ENCODE measurements at regions not wholly inside any gene's neighbourhood (a gene's known extent, or its start where the extent isn't known, plus 50 kb on each side); places are given as distances from the start of the nearest gene placed in this dataset.

DNA sequence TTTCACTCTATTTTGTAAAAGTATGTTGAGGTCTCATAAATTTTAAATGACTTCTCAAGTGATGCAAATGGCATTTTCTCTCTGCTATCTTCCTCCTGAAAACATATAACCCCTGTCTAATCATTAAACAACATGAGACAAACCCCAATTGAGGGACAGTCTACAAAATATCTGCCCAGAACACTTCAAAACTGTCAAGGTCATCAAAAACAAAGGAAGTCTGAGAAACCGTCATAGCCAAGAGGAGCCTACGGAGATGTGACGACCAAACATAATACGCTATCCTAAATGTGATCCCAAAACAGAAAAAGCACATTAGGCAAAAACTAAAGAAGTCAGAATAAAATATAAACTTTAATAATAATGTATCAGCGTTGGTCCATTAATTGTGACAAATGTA is 282.3 kb upstream of the SEMA3C start:
- H3K4me3 Mint-ChIP-seq = no peak overlapping the region

DNA sequence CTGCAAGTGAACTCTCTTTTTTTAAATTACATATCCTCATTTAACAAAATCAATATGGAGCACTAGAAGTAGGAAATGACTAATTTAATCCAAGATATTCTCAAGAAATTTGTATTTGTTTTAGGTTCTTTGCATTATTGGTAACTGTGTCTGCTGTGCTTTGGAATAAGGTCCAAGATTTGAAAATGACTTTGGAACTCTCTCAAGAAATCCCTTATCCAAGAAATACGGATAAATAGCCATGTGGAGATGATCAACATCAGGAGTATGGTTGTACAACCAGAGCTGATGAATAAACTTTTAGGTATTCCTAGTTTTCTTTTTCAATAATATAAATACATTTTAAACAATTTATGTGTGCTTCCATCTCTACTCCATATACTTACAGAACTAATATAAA is 279.9 kb upstream of the SEMA3C start:
- H3K36me3 Mint-ChIP-seq = no peaks in the 10 kb centered on the region
- no peak overlapping the region for H3K4me3 Mint-ChIP-seq
- no peaks in the 10 kb centered on the region for H3K27me3 Mint-ChIP-seq
- DNase-seq (ENCODE audit: extremely low spot score, unreplicated experiment) = no peak
- H3K9me3 Mint-ChIP-seq = no peaks in the 10 kb centered on the region
- H3K27ac Mint-ChIP-seq = no peak overlapping the region
- no peaks in the 10 kb centered on the region for H3K4me1 Mint-ChIP-seq (ENCODE audit: unreplicated experiment)
- TF ChIP-seq, protein P1, sequence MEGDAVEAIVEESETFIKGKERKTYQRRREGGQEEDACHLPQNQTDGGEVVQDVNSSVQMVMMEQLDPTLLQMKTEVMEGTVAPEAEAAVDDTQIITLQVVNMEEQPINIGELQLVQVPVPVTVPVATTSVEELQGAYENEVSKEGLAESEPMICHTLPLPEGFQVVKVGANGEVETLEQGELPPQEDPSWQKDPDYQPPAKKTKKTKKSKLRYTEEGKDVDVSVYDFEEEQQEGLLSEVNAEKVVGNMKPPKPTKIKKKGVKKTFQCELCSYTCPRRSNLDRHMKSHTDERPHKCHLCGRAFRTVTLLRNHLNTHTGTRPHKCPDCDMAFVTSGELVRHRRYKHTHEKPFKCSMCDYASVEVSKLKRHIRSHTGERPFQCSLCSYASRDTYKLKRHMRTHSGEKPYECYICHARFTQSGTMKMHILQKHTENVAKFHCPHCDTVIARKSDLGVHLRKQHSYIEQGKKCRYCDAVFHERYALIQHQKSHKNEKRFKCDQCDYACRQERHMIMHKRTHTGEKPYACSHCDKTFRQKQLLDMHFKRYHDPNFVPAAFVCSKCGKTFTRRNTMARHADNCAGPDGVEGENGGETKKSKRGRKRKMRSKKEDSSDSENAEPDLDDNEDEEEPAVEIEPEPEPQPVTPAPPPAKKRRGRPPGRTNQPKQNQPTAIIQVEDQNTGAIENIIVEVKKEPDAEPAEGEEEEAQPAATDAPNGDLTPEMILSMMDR (conservative IDR thresholded peaks at IDR 0.05) = no peak

More for the DNA sequence above, 282.3 kb upstream of the SEMA3C start:
- DNase-seq (ENCODE audit: extremely low spot score, unreplicated experiment) = no peak
- no peaks in the 10 kb centered on the region for H3K36me3 Mint-ChIP-seq
- no peaks in the 10 kb centered on the region for H3K4me1 Mint-ChIP-seq (ENCODE audit: unreplicated experiment)
- peaks cover 4% of the 10 kb centered on the region for H3K9me3 Mint-ChIP-seq
- no peaks in the 10 kb centered on the region for H3K27me3 Mint-ChIP-seq
- no peak overlapping the region for H3K27ac Mint-ChIP-seq
- TF ChIP-seq, protein P1 (conservative IDR thresholded peaks at IDR 0.05) = no peak

DNA sequence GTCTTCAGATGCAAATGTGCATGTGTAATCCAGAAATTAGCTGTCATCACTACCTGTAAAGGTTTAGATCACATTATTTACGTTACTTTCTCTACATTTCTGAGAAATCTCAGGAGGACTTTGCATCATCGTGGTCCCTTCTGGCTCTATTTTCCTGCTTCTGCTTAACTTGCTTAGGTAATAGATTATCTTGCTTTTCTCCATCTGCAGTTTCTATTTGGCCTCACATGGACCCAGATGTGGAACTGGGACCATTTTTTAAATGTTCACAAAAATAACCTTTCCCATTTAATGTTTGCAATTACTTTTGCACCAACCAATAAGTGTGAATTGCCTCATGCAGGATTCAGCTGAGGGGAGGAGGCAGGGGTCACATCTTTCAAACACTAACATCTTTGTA is 278.4 kb upstream of the SEMA3C start:
- H3K4me3 Mint-ChIP-seq = no peak overlapping the region
- no peak overlapping the region for H3K27ac Mint-ChIP-seq
- no peaks in the 10 kb centered on the region for H3K9me3 Mint-ChIP-seq
- H3K27me3 Mint-ChIP-seq = no peaks in the 10 kb centered on the region
- no peaks in the 10 kb centered on the region for H3K4me1 Mint-ChIP-seq (ENCODE audit: unreplicated experiment)
- no peak for DNase-seq (ENCODE audit: extremely low spot score, unreplicated experiment)
- TF ChIP-seq, protein P1 (conservative IDR thresholded peaks at IDR 0.05) = no peak
- H3K36me3 Mint-ChIP-seq = no peaks in the 10 kb centered on the region

DNA sequence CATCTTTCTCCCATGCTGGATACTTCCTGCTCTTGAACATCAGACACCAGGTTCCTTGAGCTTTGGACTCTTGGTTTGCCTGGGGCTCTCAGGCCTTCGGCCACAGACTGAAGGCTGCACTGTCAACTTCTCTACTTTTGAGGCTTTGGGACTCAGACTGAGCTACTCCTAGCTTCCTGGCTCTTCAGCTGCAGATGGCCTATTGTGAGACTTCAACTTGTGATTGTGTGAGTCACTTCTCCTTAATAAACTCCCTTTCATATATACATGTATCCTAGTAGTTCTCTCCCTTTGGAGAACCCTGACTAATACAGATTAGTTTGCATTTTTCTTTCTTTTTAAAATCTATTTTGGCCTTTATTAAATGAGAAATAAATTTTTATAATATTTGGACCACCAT is 276.2 kb upstream of the SEMA3C start:
- Mint-ChIP-seq H3K36me3 (no peaks in the 10 kb centered on the region), H3K9me3 (peaks cover 5% of the 10 kb centered on the region), H3K27ac (no peak overlapping the region), H3K4me3 (no peak overlapping the region), H3K27me3 (no peaks in the 10 kb centered on the region), H3K4me1 (ENCODE audit: unreplicated experiment) (no peaks in the 10 kb centered on the region)
- TF ChIP-seq, protein P1 (conservative IDR thresholded peaks at IDR 0.05) = no peak
- DNase-seq (ENCODE audit: extremely low spot score, unreplicated experiment) = no peak

DNA sequence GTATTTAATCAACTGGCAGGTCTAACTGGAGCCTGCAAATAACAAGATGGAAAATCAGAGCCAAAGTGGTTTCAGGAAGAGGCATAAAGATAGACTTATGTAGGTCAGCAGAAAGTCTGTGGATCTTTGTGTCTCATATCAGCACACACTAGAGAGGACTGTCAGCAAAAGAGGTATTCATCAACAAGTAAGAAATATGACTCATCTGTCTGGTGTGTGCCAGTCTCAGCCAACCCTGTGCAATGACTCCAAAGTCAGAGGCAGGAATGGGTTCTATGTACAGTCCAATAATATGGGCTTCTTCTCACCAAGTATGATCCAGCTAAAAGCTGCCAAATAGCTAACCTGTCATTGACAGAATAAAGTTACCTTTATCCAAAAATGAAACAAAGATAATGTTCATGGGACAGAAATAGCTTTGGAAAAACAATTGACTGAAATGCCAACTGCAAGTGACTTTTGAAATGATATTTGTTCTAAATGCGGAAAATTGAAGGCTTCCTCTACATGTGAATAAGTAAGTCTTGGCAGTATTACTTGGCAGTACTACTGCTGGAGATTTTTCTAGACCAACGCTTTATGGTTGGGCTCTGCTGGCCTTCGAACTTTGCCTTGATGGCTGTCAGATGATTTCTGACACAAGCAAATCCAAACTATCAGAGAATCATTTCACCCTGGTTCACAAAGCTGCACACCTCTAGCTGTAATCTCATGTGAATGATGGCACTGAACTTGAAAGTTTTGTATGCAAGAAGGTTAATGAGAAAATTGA is 272.3 kb upstream of the SEMA3C start:
- Mint-ChIP-seq H3K36me3 (no peaks in the 10 kb centered on the region), H3K4me3 (no peak overlapping the region), H3K9me3 (peaks cover 5% of the 10 kb centered on the region), H3K27me3 (no peaks in the 10 kb centered on the region), H3K27ac (no peak overlapping the region), H3K4me1 (ENCODE audit: unreplicated experiment) (no peaks in the 10 kb centered on the region)
- TF ChIP-seq, protein P1 (conservative IDR thresholded peaks at IDR 0.05) = no peak
- no peak for DNase-seq (ENCODE audit: extremely low spot score, unreplicated experiment)

All from type B pancreatic cell (in vitro differentiated cells).